ENCODE measurements at regions not wholly inside any gene's neighbourhood (a gene's known extent, or its start where the extent isn't known, plus 50 kb on each side); places are given as distances from the start of the nearest gene placed in this dataset.

- no peak for DNase-seq (ENCODE audit: insufficient read length, low spot score, missing footprints)
- H3K27me3 ChIP-seq (ENCODE audit: insufficient read depth, low read length), result no peaks in the 10 kb centered on the region
- TF ChIP-seq, protein P1, sequence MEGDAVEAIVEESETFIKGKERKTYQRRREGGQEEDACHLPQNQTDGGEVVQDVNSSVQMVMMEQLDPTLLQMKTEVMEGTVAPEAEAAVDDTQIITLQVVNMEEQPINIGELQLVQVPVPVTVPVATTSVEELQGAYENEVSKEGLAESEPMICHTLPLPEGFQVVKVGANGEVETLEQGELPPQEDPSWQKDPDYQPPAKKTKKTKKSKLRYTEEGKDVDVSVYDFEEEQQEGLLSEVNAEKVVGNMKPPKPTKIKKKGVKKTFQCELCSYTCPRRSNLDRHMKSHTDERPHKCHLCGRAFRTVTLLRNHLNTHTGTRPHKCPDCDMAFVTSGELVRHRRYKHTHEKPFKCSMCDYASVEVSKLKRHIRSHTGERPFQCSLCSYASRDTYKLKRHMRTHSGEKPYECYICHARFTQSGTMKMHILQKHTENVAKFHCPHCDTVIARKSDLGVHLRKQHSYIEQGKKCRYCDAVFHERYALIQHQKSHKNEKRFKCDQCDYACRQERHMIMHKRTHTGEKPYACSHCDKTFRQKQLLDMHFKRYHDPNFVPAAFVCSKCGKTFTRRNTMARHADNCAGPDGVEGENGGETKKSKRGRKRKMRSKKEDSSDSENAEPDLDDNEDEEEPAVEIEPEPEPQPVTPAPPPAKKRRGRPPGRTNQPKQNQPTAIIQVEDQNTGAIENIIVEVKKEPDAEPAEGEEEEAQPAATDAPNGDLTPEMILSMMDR (IDR thresholded peaks at IDR 0.05; ENCODE audit: extremely low read depth, low read depth, low read length), result no peak
Observed at GRCh38 chr1:88394958-88395357, 289.1 kb upstream of the PKN2 start.

GRCh38 chr1:88398338-88398737 is 285.7 kb upstream of the PKN2 start:
- no peak overlapping the region for H2AFZ ChIP-seq (ENCODE audit: low read length)
- no peak overlapping the region for H3K4me3 ChIP-seq (ENCODE audit: insufficient read depth, low read length)
- H3K27me3 ChIP-seq (ENCODE audit: insufficient read depth, low read length), result no peaks in the 10 kb centered on the region
- no peaks in the 10 kb centered on the region for H3K4me1 ChIP-seq (ENCODE audit: insufficient read depth, low read length)
- H4K20me1 ChIP-seq (ENCODE audit: insufficient read depth, low read length), result no peaks in the 10 kb centered on the region
- TF ChIP-seq, protein P1 (IDR thresholded peaks at IDR 0.05; ENCODE audit: extremely low read depth, low read depth, low read length), result no peak
- no peaks in the 10 kb centered on the region for H3K79me2 ChIP-seq (ENCODE audit: insufficient read depth, low read length)
- no peaks in the 10 kb centered on the region for H3K9me3 ChIP-seq (ENCODE audit: low read depth, low read length)
- H3K4me2 ChIP-seq (ENCODE audit: insufficient read depth, low read length), result no peak overlapping the region
- no peak overlapping the region for H3K27ac ChIP-seq (ENCODE audit: low read depth, low read length)
- no peaks in the 10 kb centered on the region for H3K36me3 ChIP-seq (ENCODE audit: insufficient read depth, low read length)
- no peak for DNase-seq (ENCODE audit: insufficient read length, low spot score, missing footprints)

More at GRCh38 chr1:88394958-88395357, 289.1 kb upstream of the PKN2 start:
- Histone ChIP-seq H3K4me3 (ENCODE audit: insufficient read depth, low read length) (no peak overlapping the region), H4K20me1 (ENCODE audit: insufficient read depth, low read length) (no peaks in the 10 kb centered on the region), H3K79me2 (ENCODE audit: insufficient read depth, low read length) (no peaks in the 10 kb centered on the region), H3K27ac (ENCODE audit: low read depth, low read length) (no peak overlapping the region), H3K36me3 (ENCODE audit: insufficient read depth, low read length) (no peaks in the 10 kb centered on the region), H3K9me3 (ENCODE audit: low read depth, low read length) (no peaks in the 10 kb centered on the region), H2AFZ (ENCODE audit: low read length) (no peak overlapping the region), H3K4me2 (ENCODE audit: insufficient read depth, low read length) (no peak overlapping the region), H3K4me1 (ENCODE audit: insufficient read depth, low read length) (no peaks in the 10 kb centered on the region)

- Histone ChIP-seq H3K9me3 (ENCODE audit: low read depth, low read length) (no peaks in the 10 kb centered on the region), H3K27ac (ENCODE audit: low read depth, low read length) (no peak overlapping the region), H4K20me1 (ENCODE audit: insufficient read depth, low read length) (no peaks in the 10 kb centered on the region), H3K27me3 (ENCODE audit: insufficient read depth, low read length) (no peaks in the 10 kb centered on the region), H3K4me2 (ENCODE audit: insufficient read depth, low read length) (no peak overlapping the region), H2AFZ (ENCODE audit: low read length) (no peak overlapping the region), H3K36me3 (ENCODE audit: insufficient read depth, low read length) (no peaks in the 10 kb centered on the region), H3K4me1 (ENCODE audit: insufficient read depth, low read length) (no peaks in the 10 kb centered on the region), H3K4me3 (ENCODE audit: insufficient read depth, low read length) (no peak overlapping the region), H3K79me2 (ENCODE audit: insufficient read depth, low read length) (no peaks in the 10 kb centered on the region)
- TF ChIP-seq, protein P1 (IDR thresholded peaks at IDR 0.05; ENCODE audit: extremely low read depth, low read depth, low read length), result no peak
- DNase-seq (ENCODE audit: insufficient read length, low spot score, missing footprints), result no peak
Observed at GRCh38 chr1:88399690-88400089, 284.4 kb upstream of the PKN2 start.

- H4K20me1 ChIP-seq (ENCODE audit: insufficient read depth, low read length), result no peaks in the 10 kb centered on the region
- H3K79me2 ChIP-seq (ENCODE audit: insufficient read depth, low read length), result no peaks in the 10 kb centered on the region
- H3K27me3 ChIP-seq (ENCODE audit: insufficient read depth, low read length), result no peaks in the 10 kb centered on the region
- TF ChIP-seq, protein P1 (IDR thresholded peaks at IDR 0.05; ENCODE audit: extremely low read depth, low read depth, low read length), result no peak
- H3K27ac ChIP-seq (ENCODE audit: low read depth, low read length), result no peak overlapping the region
- no peak for DNase-seq (ENCODE audit: insufficient read length, low spot score, missing footprints)
- H3K4me1 ChIP-seq (ENCODE audit: insufficient read depth, low read length), result no peaks in the 10 kb centered on the region
- no peak overlapping the region for H3K4me2 ChIP-seq (ENCODE audit: insufficient read depth, low read length)
- no peak overlapping the region for H2AFZ ChIP-seq (ENCODE audit: low read length)
- H3K9me3 ChIP-seq (ENCODE audit: low read depth, low read length), result no peaks in the 10 kb centered on the region
- no peak overlapping the region for H3K4me3 ChIP-seq (ENCODE audit: insufficient read depth, low read length)
- no peaks in the 10 kb centered on the region for H3K36me3 ChIP-seq (ENCODE audit: insufficient read depth, low read length)
Observed at GRCh38 chr1:88401313-88401712, 282.8 kb upstream of the PKN2 start.

Measured in osteoblast (primary cell).